ENCODE measurements at regions not wholly inside any gene's neighbourhood (a gene's known extent, or its start where the extent isn't known, plus 50 kb on each side); places are given as distances from the start of the nearest gene placed in this dataset.

DNA sequence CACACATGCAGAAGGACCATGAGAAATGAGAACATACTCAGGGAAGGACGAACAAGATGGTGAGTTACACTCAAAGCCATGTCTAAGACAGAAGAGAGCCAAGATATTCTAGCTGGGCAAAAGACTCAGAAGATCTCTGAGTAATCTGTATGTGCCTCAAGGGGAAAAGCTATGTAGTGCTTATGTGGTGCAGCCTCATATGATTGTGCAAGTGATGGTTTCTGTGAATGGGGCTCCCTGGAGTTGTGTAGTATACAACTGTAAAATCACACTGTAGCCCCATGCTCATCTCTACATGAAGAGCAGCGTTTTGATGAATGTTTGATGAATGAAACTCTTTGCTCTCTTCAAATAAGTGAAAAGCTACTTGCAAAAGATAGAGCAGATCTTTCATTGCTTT is 57.5 kb downstream of the OSR1 start:
- no peaks in the 10 kb centered on the region for H3K36me3 ChIP-seq (ENCODE audit: low read depth)
- H3K4me1 ChIP-seq (ENCODE audit: low read depth): peaks cover 5% of the 10 kb centered on the region
- intact Hi-C loops (cut with DNase I, micrococcal nuclease): no loop called here
- TF ChIP-seq, protein P1, sequence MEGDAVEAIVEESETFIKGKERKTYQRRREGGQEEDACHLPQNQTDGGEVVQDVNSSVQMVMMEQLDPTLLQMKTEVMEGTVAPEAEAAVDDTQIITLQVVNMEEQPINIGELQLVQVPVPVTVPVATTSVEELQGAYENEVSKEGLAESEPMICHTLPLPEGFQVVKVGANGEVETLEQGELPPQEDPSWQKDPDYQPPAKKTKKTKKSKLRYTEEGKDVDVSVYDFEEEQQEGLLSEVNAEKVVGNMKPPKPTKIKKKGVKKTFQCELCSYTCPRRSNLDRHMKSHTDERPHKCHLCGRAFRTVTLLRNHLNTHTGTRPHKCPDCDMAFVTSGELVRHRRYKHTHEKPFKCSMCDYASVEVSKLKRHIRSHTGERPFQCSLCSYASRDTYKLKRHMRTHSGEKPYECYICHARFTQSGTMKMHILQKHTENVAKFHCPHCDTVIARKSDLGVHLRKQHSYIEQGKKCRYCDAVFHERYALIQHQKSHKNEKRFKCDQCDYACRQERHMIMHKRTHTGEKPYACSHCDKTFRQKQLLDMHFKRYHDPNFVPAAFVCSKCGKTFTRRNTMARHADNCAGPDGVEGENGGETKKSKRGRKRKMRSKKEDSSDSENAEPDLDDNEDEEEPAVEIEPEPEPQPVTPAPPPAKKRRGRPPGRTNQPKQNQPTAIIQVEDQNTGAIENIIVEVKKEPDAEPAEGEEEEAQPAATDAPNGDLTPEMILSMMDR (IDR thresholded peaks at IDR 0.05): no peak
- ATAC-seq: no peak
- no peak for DNase-seq
- no peaks in the 10 kb centered on the region for H3K9me3 ChIP-seq
- H3K4me3 ChIP-seq: no peak overlapping the region

DNA sequence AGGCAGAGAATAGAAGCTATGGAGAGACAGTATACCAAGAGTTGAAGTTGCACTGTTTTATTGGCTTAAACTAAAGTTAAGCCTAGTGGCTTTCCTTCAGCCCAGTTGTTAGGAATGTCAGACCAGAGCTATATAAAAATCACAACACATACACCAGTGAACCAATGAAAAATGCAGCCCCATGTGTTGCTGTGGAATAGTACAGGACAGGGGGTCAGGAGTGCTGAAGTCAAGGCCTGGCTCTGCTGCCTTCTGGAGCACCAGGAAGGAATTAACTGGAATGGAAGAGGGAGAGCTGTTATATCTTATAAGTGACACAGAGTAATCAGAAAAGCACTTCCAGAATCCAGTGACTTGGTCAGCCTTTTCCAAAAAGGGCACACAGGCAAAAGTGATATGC is 58.9 kb downstream of the OSR1 start:
- H3K36me3 ChIP-seq (ENCODE audit: low read depth): no peaks in the 10 kb centered on the region
- no peaks in the 10 kb centered on the region for H3K4me1 ChIP-seq (ENCODE audit: low read depth)
- DNase-seq (no peak), ATAC-seq (no peak)
- H3K9me3 ChIP-seq: no peaks in the 10 kb centered on the region
- intact Hi-C loops (cut with DNase I, micrococcal nuclease): no loop called here
- H3K4me3 ChIP-seq: no peak overlapping the region
- TF ChIP-seq, protein P1 (IDR thresholded peaks at IDR 0.05): no peak

DNA sequence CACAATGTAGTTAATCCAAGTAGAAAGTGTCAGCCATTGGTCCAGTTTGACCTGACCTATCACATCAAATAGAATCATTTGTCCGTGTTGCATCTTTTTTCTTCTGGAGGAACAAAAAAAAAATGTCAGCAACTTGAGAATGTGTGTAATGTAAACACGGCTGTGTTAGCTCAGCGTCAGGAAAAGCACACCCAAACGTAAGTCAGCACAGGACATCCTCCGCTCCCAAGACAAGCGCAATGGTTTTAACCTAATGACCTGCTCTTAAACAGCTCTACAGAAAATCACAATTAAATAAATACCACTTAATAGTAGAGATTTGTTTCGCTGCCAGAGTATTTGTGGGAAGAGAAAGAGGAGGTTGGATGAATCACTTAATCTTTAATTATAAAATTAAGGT is 59.4 kb downstream of the OSR1 start:
- ATAC-seq (no peak), DNase-seq (no peak)
- no peaks in the 10 kb centered on the region for H3K4me1 ChIP-seq (ENCODE audit: low read depth)
- intact Hi-C loops (cut with DNase I, micrococcal nuclease): no loop called here
- H3K4me3 ChIP-seq: no peak overlapping the region
- no peaks in the 10 kb centered on the region for H3K36me3 ChIP-seq (ENCODE audit: low read depth)
- TF ChIP-seq, protein P1 (IDR thresholded peaks at IDR 0.05): no peak
- H3K9me3 ChIP-seq: no peaks in the 10 kb centered on the region

DNA sequence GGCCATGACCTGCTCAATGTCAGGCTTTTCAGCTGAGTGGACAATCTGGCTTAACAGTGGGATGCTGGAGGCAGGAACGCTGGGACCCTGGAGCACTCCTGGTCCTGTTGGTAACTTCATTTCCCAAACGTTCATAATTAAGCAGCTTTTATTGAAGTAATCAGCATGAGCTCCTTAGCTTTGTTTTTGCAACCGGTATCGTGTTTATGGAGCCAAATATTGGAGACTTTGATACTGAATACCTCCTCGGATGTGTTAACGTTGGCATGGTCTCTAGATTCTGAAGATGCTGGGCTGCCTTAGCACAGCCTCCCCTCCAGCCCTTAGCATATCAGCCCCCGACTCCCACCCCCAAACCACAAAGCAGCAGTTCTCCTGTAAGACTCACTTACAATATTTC is 60.7 kb downstream of the OSR1 start:
- intact Hi-C loops (cut with DNase I, micrococcal nuclease): no loop called here
- DNase-seq (no peak), ATAC-seq (no peak)
- Histone ChIP-seq H3K4me1 (ENCODE audit: low read depth) (no peaks in the 10 kb centered on the region), H3K9me3 (no peaks in the 10 kb centered on the region), H3K36me3 (ENCODE audit: low read depth) (no peaks in the 10 kb centered on the region), H3K4me3 (no peak overlapping the region)
- TF ChIP-seq, protein P1 (IDR thresholded peaks at IDR 0.05): no peak

DNA sequence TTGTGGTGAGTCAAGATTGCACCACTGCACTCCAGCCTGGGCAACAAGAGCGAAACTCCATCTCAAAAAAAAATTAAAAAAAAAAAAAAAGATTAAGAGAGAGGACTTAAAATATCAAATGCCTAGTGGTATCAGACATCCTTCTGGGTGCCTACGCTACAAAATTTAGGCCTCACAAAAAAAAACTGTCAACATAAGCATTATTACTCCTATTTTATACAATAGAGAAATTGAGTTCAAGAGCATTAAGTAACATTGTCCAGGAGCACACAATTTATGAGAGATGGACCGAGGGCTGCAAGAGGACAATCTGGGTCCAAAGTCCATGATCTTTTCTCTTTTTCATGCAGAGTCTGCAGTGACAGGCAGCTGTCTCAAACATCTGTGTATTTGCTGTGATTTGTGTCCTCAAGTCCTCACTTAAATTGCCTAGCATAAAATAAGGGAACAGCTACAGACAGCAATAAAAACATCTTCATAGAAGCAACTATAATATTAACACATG is 62.4 kb downstream of the OSR1 start:
- H3K4me3 ChIP-seq: no peak overlapping the region
- TF ChIP-seq, protein P1 (IDR thresholded peaks at IDR 0.05): no peak
- H3K36me3 ChIP-seq (ENCODE audit: low read depth): no peaks in the 10 kb centered on the region
- DNase-seq (no peak), ATAC-seq (no peak)
- no peaks in the 10 kb centered on the region for H3K4me1 ChIP-seq (ENCODE audit: low read depth)
- H3K9me3 ChIP-seq: no peaks in the 10 kb centered on the region
- intact Hi-C loops (cut with DNase I, micrococcal nuclease): no loop called here

DNA sequence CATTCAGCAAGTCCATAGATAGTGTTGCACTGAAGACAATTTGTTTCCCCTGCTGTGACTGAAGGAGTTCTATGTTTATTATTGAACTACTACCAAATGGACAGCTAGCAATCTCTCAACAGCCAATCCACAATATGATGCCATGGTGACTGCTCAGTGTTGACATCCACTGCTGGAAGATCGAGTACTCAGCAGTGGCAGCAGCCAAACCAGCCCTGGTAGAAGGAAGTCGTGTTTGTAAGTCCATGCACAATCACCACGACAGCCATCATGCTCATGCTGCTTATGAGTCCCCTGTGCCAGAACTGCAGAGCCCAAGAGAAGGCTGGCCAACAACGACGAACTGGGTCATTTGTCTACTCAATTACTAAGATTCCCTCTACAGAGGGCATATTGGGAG is 66.4 kb downstream of the OSR1 start:
- H3K36me3 ChIP-seq (ENCODE audit: low read depth): no peaks in the 10 kb centered on the region
- H3K4me3 ChIP-seq: no peak overlapping the region
- no peaks in the 10 kb centered on the region for H3K4me1 ChIP-seq (ENCODE audit: low read depth)
- H3K9me3 ChIP-seq: no peaks in the 10 kb centered on the region
- ATAC-seq (no peak), DNase-seq (no peak)
- intact Hi-C loops (cut with DNase I, micrococcal nuclease): no loop called here
- TF ChIP-seq, protein P1 (IDR thresholded peaks at IDR 0.05): no peak
